KMS-11 (cell line): ENCODE measurements at regions not wholly inside any gene's neighbourhood (a gene's known extent, or its start where the extent isn't known, plus 50 kb on each side); places are given as distances from the start of the nearest gene placed in this dataset.
A peak's percentile ranks its signal among the peaks of the same experiment; 100 is the strongest.

Experiments used
- H2AFZ ChIP-seq: fragments of 200-600 bp; sonication (generic); 2 replicates; pipeline ENCODE4 v1.6.1; 2016; ENCODE audit warnings: antibody characterized with exemption, mixed run types, low read depth
- H3K27ac ChIP-seq: fragments of 200-600 bp; sonication (generic); 2 replicates; pipeline ENCODE4 v1.6.1; 2016; ENCODE audit warnings: mild to moderate bottlenecking, mixed run types
- H3K27me3 ChIP-seq: fragments of 200-600 bp; sonication (generic); 2 replicates; pipeline ENCODE4 v1.6.1; 2017; ENCODE audit warnings: mild to moderate bottlenecking, low read depth, mixed run types, moderate library complexity; ENCODE audit not compliant: insufficient read depth
- H3K36me3 ChIP-seq: fragments of 200-600 bp; sonication (generic); 2 replicates; pipeline ENCODE4 v1.6.1; 2017; ENCODE audit warnings: mild to moderate bottlenecking, mixed run types; ENCODE audit not compliant: insufficient read depth
- H3K4me1 ChIP-seq: fragments of 200-600 bp; sonication (generic); 2 replicates; pipeline ENCODE4 v1.6.1; 2016; ENCODE audit warnings: mild to moderate bottlenecking, low read depth, mixed run types; ENCODE audit not compliant: poor library complexity, severe bottlenecking
- H3K4me2 ChIP-seq: fragments of 200-600 bp; sonication (generic); 2 replicates; pipeline ENCODE4 v1.7.0; 2016; ENCODE audit warnings: mild to moderate bottlenecking, mixed run types
- H3K4me3 ChIP-seq: fragments of 200-600 bp; sonication (generic); IDR thresholded peaks from 2 replicates; pipeline ENCODE4 v1.6.1; 2017; ENCODE audit warnings: low read depth, low read length, mixed read lengths; ENCODE audit not compliant: insufficient read depth
- H3K79me2 ChIP-seq: fragments of 200-600 bp; sonication (generic); 2 replicates; pipeline ENCODE4 v1.6.1; 2016; ENCODE audit warnings: low read depth, mixed run types; ENCODE audit not compliant: insufficient read depth
- H3K9ac ChIP-seq: fragments of 200-600 bp; sonication (generic); 2 replicates; pipeline ENCODE4 v1.6.1; 2016; ENCODE audit warnings: mild to moderate bottlenecking, mixed run types
- H4K20me1 ChIP-seq: fragments of 200-600 bp; sonication (generic); 2 replicates; pipeline ENCODE4 v1.6.1; 2016; ENCODE audit warnings: mild to moderate bottlenecking, mixed run types; ENCODE audit not compliant: insufficient read depth
- TF ChIP-seq, protein P1 (sequence below): fragments of 200-600 bp; sonication (generic); conservative IDR thresholded peaks from 2 replicates; pipeline ENCODE4 v1.6.1; 2017; ENCODE audit warnings: low read depth, mild to moderate bottlenecking, antibody characterized with exemption, low read length, moderate library complexity, mixed read lengths

DNA sequence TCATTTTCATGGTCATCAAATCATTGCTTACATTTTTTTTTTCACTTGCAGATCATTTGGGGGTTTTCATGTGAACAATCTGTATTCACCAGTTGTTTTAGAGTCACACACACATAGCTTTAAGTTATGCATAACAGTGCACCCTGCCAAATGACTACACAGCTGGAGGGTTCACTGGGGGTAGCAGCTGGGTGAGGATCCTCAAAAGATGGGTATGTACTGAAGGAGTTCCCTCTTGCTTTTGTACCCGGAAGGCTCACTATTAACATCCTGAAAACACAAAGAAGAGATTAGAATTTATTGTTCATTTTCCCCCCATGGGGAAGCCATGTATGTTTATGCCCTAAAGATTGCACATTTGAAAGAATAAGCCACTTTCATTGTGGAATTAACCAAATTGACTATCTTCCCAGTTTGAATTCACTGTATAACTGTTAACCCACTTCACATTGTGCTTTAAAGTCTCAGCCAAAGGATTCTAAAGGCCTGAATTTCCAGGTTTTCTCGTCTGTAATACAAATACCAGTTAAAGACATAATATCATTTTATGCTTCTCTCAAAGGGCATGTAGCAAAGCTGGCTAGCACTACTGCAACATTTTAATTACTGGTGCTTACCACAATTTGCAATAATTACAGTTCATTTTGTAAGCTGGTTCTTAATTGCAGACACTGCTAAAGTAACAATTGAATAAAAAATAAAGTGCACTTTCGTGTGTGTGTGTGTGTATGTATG is 466.4 kb upstream of the MEF2C start:
- H3K4me2 ChIP-seq: no peak overlapping the region
- H3K27me3 ChIP-seq: no peaks in the 10 kb centered on the region
- no peak overlapping the region for H2AFZ ChIP-seq
- no peaks in the 10 kb centered on the region for H3K36me3 ChIP-seq
- H3K4me3 ChIP-seq: no peak overlapping the region
- H3K27ac ChIP-seq: no peak overlapping the region
- peaks cover 65% of the 10 kb centered on the region for H3K4me1 ChIP-seq
- no peak overlapping the region for H3K9ac ChIP-seq
- TF ChIP-seq, protein P1, sequence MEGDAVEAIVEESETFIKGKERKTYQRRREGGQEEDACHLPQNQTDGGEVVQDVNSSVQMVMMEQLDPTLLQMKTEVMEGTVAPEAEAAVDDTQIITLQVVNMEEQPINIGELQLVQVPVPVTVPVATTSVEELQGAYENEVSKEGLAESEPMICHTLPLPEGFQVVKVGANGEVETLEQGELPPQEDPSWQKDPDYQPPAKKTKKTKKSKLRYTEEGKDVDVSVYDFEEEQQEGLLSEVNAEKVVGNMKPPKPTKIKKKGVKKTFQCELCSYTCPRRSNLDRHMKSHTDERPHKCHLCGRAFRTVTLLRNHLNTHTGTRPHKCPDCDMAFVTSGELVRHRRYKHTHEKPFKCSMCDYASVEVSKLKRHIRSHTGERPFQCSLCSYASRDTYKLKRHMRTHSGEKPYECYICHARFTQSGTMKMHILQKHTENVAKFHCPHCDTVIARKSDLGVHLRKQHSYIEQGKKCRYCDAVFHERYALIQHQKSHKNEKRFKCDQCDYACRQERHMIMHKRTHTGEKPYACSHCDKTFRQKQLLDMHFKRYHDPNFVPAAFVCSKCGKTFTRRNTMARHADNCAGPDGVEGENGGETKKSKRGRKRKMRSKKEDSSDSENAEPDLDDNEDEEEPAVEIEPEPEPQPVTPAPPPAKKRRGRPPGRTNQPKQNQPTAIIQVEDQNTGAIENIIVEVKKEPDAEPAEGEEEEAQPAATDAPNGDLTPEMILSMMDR: no peak
- H4K20me1 ChIP-seq: no peaks in the 10 kb centered on the region
- no peaks in the 10 kb centered on the region for H3K79me2 ChIP-seq

DNA sequence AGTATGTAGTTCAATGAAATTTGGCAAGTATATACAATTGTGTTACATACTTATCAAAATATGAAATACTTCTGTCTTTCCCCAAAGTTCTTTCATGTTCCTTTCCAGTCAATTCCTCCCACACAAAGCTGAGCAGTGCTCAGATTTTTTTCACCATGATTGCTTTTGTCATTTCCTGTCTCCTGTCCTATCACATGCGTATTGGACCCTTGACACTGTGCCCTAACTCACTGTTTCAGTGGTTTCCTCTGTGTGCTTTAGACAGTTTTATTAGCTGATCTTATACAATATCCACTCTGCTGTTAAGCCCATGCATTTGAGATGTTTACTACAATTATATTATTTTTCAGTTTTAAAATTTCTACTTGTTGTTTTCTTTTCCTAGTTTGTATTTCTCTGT is 463.6 kb upstream of the MEF2C start:
- TF ChIP-seq, protein P1: no peak
- no peak overlapping the region for H3K4me2 ChIP-seq
- no peak overlapping the region for H3K4me3 ChIP-seq
- H3K4me1 ChIP-seq: peaks cover 67% of the 10 kb centered on the region
- no peaks in the 10 kb centered on the region for H3K27me3 ChIP-seq
- H3K36me3 ChIP-seq: no peaks in the 10 kb centered on the region
- H3K79me2 ChIP-seq: no peaks in the 10 kb centered on the region
- H4K20me1 ChIP-seq: no peaks in the 10 kb centered on the region
- H3K27ac ChIP-seq: no peak overlapping the region
- no peak overlapping the region for H2AFZ ChIP-seq
- no peak overlapping the region for H3K9ac ChIP-seq

DNA sequence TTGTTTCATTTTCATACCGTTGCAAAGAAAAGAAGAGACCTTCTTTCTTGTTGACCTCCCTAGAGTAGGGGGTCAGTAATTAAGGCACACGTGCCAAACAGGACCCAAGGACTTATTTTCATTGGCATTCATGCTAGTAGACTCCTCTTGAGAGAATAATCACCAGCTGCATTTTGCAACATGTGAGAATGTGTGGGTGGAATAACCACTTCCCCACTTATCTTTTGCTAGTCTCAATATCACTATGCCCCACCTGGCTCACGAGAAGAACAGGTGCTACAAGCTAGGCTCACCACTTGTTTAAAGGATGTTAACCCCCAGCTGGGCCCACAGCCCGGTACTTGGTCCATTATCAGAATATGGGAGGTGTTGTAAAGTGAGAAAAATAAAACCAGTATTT is 460.7 kb upstream of the MEF2C start:
- Histone ChIP-seq H3K79me2 (no peaks in the 10 kb centered on the region), H2AFZ (no peak overlapping the region), H3K27me3 (no peaks in the 10 kb centered on the region), H4K20me1 (no peaks in the 10 kb centered on the region), H3K27ac (peak overlapping the region; percentile 70), H3K9ac (no peak overlapping the region), H3K36me3 (no peaks in the 10 kb centered on the region), H3K4me2 (peak overlapping the region; percentile 95), H3K4me3 (no peak overlapping the region), H3K4me1 (peaks cover 87% of the 10 kb centered on the region)
- TF ChIP-seq, protein P1: no peak

DNA sequence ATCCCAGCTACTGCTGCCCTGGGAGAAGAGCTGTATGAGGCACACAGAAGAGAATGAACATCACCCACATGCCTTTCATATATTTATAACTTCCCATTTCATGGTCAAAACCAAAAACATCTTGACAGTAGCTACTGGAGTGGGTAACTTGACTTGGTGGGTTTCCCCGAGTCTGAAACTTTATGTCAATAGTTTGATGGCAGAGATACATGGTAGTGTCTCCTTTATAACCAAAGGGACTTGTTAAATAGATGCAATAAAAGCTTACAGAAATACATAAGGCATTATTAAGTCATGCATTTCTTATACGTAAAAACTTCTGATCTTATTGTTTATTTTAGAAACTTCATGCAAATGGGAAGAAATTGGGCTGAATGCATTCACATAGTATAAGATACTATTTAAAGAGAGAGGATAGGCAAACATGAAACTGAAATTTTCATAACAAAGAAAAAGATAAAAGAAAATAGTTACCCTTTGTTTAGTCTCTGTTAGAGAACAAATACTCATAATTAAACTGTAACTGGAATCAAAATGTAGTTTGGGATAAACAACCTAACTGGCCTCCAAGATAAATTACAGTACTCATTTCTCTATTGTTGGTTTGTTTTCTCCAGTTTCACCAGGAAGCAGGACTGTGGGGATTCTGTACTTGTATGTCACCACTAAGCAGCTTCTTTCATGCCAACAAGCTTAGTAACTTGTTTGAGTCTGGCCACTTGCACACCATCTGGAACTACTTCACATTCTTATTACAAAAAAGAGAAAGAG is 459.3 kb upstream of the MEF2C start:
- Histone ChIP-seq H3K79me2 (no peaks in the 10 kb centered on the region), H3K4me3 (no peak overlapping the region), H4K20me1 (no peaks in the 10 kb centered on the region), H3K36me3 (no peaks in the 10 kb centered on the region), H3K27ac (peak overlapping the region; percentile 70), H3K4me2 (peak overlapping the region; percentile 95), H3K9ac (peak overlapping the region; percentile 3; the same call in 1 of the 2 replicates), H3K27me3 (no peaks in the 10 kb centered on the region), H2AFZ (no peak overlapping the region), H3K4me1 (peaks cover 88% of the 10 kb centered on the region)
- TF ChIP-seq, protein P1: 0 out of 2 replicates have a peak, but pooled peaks have one; percentile 2
